ENCODE measurements at regions not wholly inside any gene's neighbourhood (a gene's known extent, or its start where the extent isn't known, plus 50 kb on each side); places are given as distances from the start of the nearest gene placed in this dataset.

- no peak overlapping the region for H3K27ac Mint-ChIP-seq
- no peaks in the 10 kb centered on the region for H3K36me3 Mint-ChIP-seq
- no peak for ATAC-seq
Observed at GRCh38 chr1:48070396-48070750, 73.2 kb upstream of the TRABD2B start.

DNA sequence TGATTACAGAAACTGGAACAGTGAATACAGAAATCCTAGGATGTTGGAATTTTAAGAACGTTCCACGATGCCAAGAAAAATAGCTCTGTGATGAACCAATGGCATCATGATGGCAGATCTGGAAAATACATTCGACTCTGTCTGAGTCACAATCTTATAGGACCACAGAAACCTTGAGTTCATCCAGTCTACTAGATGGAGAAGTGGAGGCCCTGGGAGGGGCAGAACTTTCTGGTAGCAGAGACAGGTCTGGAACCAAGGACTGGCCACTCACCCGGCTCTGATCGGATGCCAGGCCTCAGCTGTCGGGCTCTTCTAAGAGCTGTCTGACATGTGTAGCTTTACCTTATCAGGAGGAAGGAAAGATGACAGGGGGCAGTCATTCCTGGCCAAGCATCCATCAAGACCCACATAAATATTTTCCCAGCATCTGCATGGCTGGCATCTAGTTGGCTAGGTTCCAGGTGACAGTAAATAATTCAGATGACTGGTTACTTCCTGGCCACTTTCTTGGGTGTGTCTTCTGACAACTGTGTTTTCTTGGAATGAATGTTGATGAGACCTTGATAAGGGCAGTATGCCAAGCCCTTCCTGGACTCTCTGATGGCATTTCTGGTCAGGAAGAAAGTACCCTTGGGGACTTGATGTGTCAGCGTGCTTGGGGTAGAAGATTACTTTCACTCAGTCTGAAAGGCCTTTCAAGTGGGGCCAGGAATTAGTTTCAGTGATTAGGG is 72.6 kb upstream of the TRABD2B start:
- ChIA-PET CTCF (interaction anchor here (1.3 kb wide), 1 partner anchor 9 kb away, joined by 6 read pairs; no protein-coding TSS in a partner anchor), POLR2A (no interaction called here)
- no peak for ATAC-seq
- Mint-ChIP-seq H3K9me3 (0 out of 2 replicates have a peak, but pooled peaks cover 12% of the 10 kb centered on the region), H3K27ac (no peak overlapping the region), H3K36me3 (no peaks in the 10 kb centered on the region), H3K27me3 (ENCODE audit: low read depth) (peaks cover 34% of the 10 kb centered on the region), H3K4me1 (peaks cover 2% of the 10 kb centered on the region; the same call in 1 of the 2 replicates), H3K4me3 (no peak overlapping the region)
- TF ChIP-seq PREB (CRISPR knock-in tag; IDR thresholded peaks at IDR 0.05; ENCODE audit: borderline replicate concordance) (no peak), ZNF396 (CRISPR knock-in tag; IDR thresholded peaks at IDR 0.05; ENCODE audit: borderline replicate concordance) (no peak), ZNF671 (CRISPR knock-in tag; IDR thresholded peaks at IDR 0.05) (no peak)
- TF ChIP-seq, protein P1, sequence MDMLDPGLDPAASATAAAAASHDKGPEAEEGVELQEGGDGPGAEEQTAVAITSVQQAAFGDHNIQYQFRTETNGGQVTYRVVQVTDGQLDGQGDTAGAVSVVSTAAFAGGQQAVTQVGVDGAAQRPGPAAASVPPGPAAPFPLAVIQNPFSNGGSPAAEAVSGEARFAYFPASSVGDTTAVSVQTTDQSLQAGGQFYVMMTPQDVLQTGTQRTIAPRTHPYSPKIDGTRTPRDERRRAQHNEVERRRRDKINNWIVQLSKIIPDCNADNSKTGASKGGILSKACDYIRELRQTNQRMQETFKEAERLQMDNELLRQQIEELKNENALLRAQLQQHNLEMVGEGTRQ (CRISPR knock-in tag; IDR thresholded peaks at IDR 0.05) = no peak
- TF ChIP-seq, protein P2, sequence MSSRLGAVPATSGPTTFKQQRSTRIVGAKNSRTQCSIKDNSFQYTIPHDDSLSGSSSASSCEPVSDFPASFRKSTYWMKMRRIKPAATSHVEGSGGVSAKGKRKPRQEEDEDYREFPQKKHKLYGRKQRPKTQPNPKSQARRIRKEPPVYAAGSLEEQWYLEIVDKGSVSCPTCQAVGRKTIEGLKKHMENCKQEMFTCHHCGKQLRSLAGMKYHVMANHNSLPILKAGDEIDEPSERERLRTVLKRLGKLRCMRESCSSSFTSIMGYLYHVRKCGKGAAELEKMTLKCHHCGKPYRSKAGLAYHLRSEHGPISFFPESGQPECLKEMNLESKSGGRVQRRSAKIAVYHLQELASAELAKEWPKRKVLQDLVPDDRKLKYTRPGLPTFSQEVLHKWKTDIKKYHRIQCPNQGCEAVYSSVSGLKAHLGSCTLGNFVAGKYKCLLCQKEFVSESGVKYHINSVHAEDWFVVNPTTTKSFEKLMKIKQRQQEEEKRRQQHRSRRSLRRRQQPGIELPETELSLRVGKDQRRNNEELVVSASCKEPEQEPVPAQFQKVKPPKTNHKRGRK (CRISPR knock-in tag; IDR thresholded peaks at IDR 0.05; ENCODE audit: borderline replicate concordance) = no peak
- no peak for DNase-seq (ENCODE audit: low spot score)

More at GRCh38 chr1:48070396-48070750, 73.2 kb upstream of the TRABD2B start:
- Mint-ChIP-seq H3K4me3 (no peak overlapping the region), H3K9me3 (peaks cover 17% of the 10 kb centered on the region), H3K4me1 (peaks cover 2% of the 10 kb centered on the region; the same call in 1 of the 2 replicates), H3K27me3 (ENCODE audit: low read depth) (peaks cover 39% of the 10 kb centered on the region)
- no peak for TF ChIP-seq MXD4 (CRISPR knock-in tag; IDR thresholded peaks at IDR 0.05; ENCODE audit: borderline replicate concordance)
- TF ChIP-seq ZNF423 (CRISPR knock-in tag; IDR thresholded peaks at IDR 0.05) = no peak
- no peak for TF ChIP-seq ZNF138 (CRISPR knock-in tag; conservative IDR thresholded peaks at IDR 0.05)
- TF ChIP-seq, protein P3, sequence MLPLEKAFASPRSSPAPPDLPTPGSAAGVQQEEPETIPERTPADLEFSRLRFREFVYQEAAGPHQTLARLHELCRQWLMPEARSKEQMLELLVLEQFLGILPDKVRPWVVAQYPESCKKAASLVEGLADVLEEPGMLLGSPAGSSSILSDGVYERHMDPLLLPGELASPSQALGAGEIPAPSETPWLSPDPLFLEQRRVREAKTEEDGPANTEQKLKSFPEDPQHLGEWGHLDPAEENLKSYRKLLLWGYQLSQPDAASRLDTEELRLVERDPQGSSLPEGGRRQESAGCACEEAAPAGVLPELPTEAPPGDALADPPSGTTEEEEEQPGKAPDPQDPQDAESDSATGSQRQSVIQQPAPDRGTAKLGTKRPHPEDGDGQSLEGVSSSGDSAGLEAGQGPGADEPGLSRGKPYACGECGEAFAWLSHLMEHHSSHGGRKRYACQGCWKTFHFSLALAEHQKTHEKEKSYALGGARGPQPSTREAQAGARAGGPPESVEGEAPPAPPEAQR (CRISPR knock-in tag; IDR thresholded peaks at IDR 0.05) = no peak
- no peak for TF ChIP-seq NFE2L1 (CRISPR knock-in tag; IDR thresholded peaks at IDR 0.05)
- TF ChIP-seq, protein P4, sequence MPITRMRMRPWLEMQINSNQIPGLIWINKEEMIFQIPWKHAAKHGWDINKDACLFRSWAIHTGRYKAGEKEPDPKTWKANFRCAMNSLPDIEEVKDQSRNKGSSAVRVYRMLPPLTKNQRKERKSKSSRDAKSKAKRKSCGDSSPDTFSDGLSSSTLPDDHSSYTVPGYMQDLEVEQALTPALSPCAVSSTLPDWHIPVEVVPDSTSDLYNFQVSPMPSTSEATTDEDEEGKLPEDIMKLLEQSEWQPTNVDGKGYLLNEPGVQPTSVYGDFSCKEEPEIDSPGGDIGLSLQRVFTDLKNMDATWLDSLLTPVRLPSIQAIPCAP (CRISPR knock-in tag; IDR thresholded peaks at IDR 0.05) = no peak
- no peak for TF ChIP-seq CREB1 (CRISPR knock-in tag; IDR thresholded peaks at IDR 0.05)
- TF ChIP-seq, protein P5, sequence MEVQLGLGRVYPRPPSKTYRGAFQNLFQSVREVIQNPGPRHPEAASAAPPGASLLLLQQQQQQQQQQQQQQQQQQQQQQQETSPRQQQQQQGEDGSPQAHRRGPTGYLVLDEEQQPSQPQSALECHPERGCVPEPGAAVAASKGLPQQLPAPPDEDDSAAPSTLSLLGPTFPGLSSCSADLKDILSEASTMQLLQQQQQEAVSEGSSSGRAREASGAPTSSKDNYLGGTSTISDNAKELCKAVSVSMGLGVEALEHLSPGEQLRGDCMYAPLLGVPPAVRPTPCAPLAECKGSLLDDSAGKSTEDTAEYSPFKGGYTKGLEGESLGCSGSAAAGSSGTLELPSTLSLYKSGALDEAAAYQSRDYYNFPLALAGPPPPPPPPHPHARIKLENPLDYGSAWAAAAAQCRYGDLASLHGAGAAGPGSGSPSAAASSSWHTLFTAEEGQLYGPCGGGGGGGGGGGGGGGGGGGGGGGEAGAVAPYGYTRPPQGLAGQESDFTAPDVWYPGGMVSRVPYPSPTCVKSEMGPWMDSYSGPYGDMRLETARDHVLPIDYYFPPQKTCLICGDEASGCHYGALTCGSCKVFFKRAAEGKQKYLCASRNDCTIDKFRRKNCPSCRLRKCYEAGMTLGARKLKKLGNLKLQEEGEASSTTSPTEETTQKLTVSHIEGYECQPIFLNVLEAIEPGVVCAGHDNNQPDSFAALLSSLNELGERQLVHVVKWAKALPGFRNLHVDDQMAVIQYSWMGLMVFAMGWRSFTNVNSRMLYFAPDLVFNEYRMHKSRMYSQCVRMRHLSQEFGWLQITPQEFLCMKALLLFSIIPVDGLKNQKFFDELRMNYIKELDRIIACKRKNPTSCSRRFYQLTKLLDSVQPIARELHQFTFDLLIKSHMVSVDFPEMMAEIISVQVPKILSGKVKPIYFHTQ (CRISPR knock-in tag; IDR thresholded peaks at IDR 0.05) = no peak
- TF ChIP-seq ZNF425 (CRISPR knock-in tag; conservative IDR thresholded peaks at IDR 0.05) = no peak
- no peak for TF ChIP-seq SOX15 (CRISPR knock-in tag; IDR thresholded peaks at IDR 0.05)
- ChIA-PET POLR2A (no interaction called here), CTCF (interaction anchor here (1.3 kb wide), 1 partner anchor 9 kb away, joined by 6 read pairs; no protein-coding TSS in a partner anchor)
- DNase-seq (ENCODE audit: low spot score) = no peak
